Kasumi-1 (cell line): ENCODE measurements at regions not wholly inside any gene's neighbourhood (a gene's known extent, or its start where the extent isn't known, plus 50 kb on each side); places are given as distances from the start of the nearest gene placed in this dataset.
A peak's percentile ranks its signal among the peaks of the same experiment; 100 is the strongest.

Experiments used
- DNase-seq, 2 experiments: peaks; one replicate each; lab custom pipeline; 2025; lab: John Stamatoyannopoulos, UW

DNA sequence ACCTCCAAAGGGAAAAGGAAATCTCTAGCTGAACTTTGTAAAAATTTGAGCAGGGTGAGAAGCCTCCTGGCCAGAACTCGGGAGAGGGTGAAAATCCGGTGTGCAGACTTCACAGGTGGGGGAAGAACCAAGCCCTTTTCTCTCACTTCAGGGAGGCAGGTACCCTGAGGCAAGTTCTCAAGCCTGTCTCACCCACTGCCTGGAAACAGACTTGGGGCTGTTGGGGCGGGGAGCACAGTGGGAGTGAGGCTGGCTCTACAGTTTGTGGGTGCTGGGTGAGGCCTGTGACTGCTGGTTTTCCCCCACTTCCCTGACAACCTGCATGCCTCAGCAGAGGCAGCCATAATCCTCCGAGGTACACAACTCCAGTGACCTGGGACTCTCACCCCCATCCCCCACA is 187.1 kb downstream of the KIF4B start:
- DNase-seq, result no peak

- no peak for DNase-seq
Measured at GRCh38 chr5:155211764-155212163, 198.2 kb downstream of the KIF4B start.

GRCh38 chr5:155222393-155222792 is 208.8 kb downstream of the KIF4B start:
- no peak for DNase-seq

DNA sequence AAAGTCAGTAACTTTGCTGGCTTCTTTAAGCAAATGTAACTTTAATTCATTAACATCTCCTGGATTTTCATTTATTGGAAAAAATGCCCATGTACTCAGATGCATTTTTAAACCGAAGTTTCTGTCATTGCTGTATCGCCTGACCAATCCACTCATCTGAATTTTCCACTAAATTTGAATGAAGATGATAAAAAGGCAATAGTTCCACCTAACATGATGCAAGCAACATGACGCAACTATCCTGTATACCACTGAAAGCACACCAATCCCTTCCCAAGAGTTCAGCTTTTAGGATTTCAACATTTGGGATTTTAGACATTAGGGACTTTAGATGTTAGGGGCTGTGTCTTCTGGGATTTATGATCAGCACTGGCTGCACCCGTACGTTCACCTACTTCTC is 215.6 kb downstream of the KIF4B start:
- DNase-seq, result no peak

GRCh38 chr5:155239803-155240202 is 226.2 kb downstream of the KIF4B start:
- no peak for DNase-seq

DNA sequence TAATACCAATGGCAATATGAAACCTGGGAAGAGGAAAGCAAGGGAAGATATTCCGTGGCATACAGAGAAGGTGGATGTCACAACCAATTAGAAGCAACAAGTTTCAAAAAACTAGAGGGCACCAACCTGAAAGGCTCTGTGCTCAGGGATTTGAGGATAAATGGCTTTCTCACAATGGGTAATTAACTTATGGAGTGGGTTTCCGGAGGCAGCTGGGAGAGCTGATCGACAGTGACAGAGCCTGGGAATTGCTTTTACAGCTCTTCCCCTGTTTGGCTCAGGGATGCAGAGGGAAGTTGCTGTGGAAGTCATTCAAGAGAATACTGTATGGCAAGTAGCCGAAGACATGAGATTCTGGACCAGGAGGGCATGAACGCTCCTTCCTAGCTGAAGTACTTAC is 237.0 kb downstream of the KIF4B start:
- no peak for DNase-seq

- DNase-seq, result no peak
Measured at GRCh38 chr5:155252025-155252424, 238.5 kb downstream of the KIF4B start.

GRCh38 chr5:155252717-155253116 is 239.2 kb downstream of the KIF4B start:
- DNase-seq, result no peak

DNA sequence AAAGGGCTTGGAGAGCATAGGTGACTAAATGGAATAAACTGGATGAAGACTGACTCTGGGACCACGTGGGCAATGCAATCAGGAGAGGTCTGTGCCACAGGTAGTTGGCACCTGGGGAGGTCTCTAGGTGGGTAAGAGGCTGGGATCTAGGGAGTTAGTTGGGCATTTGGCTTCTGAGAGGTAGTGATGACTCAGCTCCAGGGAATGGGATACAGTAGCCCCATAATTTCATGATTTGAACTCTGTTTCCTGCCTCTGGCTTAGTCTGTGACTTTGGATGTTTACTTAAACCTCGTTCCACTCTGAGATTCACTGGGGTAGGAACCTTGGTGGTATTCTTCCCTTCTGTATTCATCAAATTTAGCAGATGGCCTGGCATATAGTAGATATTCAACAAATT is 240.8 kb downstream of the KIF4B start:
- DNase-seq, result no peak

DNA sequence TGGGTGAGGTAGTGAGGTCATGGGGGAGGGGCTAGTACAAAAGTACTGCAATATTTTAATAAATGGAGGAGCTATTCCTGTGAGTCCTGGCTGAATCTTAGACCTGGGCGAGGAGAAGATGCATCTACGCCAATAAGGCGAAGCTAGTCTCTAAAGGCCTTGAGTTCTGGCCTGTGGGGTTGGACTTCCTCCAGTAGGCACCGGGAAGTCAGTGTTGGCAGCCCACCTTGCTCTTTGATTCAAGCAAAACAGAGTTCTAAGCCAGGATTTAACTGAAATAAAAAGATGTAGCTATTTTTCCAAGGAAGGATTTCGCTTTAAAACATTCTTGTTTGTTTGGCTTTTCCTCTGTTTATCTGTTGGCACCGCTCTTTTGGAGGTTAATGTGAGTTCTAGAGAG is 244.6 kb downstream of the KIF4B start:
- no peak for DNase-seq

- no peak for DNase-seq
Measured at GRCh38 chr5:155259648-155260047, 246.1 kb downstream of the KIF4B start.

DNA sequence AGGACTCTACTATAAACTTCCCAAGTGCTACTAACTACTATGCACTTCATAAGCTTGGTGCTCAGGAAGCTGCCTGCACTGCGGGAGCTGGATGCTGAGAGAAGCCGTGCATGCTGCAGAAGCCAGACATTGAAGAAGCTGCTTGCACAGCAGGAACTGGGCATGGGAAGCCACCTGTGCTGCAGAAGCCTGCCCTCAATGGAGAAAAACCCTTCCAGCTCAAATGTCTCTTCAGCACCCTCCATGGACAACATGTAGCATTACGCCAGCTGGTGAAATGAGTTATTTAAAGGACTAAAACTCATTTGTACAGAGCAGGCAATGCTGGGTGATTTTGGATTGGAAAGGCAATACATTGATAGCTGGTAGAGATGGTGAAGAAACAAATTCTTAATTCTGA is 247.2 kb downstream of the KIF4B start:
- DNase-seq, result peak; percentile 10 to 32

DNA sequence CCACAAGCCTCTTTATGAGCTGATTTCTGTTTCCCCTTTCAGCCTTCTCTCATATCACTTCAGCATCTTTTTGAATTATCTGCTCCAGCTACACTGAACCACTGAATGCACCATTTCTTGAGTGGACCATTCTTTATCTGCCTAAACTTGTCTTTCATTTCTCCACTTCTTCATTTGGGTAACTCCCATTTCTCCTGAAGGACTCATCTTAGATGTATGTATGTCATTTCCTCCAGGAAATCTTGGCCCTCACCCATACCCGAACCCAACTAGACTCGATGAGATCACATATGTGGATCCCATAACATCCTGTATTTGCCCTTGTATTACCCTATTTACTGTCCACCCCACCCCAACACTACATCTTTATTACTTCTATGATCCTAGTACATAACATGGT is 249.8 kb downstream of the KIF4B start:
- no peak for DNase-seq

- no peak for DNase-seq
Measured at GRCh38 chr5:155264809-155265208, 251.3 kb downstream of the KIF4B start.

DNA sequence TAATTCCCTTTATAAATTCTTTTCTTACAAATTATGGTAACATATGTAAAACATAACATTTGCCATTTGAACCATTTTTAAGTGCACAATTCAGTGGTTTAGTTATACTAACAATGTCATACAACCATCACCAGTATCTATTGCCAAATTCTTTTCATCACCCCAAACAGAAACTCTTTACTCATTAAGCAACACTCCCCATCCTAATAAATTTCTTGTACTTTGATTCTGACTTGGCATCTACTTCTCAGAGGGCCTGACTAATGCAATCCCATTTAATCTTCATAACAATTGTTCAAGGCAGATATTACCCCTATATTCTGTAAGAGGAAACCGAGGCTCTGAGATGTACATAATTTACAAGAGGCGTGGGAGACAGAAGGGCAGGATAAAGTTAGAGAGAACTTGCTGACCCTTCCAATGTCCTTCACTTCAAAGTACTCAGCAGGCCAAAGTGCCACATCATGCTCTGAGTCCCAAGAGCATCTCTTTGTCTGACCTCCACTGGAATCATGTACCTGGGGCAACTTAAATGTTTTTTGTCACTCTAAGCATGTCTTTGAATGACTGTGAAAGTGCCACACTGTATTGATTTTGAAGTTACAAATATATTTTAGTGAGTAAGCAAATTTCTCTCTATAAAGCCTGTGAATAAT is 255.3 kb downstream of the KIF4B start:
- DNase-seq, result no peak

DNA sequence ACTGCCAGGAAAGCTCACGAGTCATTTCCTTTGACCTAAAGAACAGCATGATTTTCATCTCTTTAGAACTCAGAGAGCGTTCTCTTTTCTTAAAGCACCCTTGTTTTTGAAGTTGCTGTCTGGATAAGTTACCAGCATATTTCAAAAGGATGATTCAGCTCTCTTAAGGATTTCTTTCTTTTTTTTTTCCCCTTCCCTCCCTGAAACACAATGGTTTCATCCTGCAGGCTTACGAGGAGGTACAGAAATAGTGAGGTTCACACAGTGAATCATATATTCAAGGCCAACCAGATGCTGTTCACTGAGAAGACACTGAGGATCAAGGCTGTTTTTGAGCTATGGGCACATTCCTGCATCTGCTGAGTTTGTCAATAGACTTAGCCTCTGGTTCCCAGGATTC is 257.2 kb downstream of the KIF4B start:
- no peak for DNase-seq

GRCh38 chr5:155274484-155274883 is 260.9 kb downstream of the KIF4B start:
- DNase-seq, result no peak

DNA sequence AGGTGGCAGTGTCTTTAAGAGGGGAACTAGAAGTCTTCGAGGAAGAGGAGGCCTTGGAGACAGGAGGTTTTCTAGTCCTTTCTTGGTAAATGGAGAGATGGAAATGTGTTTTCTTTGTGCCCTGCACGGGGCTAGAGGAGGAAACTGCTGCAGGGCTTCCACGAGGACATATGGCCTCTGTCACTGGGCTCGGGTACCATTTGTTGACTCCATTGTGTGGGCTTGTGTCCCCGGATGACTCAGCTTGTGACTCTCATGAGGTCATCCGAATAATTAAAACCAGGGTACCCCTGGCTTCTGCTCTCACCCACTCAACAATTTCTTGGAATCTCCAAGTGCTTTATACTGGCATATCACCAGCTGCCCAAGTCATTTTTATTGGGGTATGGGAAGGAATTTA is 261.7 kb downstream of the KIF4B start:
- no peak for DNase-seq

DNA sequence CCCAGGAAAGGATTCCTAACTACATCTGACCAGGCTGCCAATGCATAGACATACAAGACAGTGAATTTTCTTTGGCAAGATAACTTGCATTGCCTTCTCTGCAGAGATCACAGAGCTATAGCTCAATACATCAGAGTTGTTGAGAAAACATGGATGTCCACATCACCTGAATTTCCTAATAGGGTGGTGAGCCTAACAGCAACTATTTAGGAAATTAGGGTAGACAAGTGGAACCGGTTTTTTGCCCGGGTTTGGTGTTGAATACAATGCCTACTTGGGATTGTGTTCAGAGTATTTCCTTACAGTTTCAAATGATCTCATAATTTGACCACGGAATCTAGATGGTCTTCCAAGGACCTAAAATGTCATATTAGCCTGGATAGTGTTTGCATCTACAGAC is 262.7 kb downstream of the KIF4B start:
- DNase-seq, result no peak

DNA sequence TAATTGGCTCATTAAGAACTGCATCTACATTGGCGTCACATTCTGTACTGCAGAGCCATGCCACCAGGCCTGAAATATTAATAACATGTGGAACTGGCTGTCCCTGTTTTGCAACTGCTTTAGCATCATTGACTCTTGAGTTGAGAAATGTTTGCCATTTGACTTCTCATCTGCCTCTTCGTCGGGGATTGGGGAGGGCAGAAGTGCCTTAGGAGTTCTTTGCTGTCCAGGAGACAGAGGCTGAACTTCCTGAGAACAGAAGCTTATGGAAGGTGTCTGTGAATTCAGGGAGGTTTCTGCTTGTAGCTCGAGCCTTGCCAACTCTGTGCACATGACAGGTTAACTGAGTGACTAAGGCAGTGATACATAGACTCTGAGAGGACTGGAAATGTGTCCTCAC is 265.0 kb downstream of the KIF4B start:
- DNase-seq, result no peak

- no peak for DNase-seq
Measured at GRCh38 chr5:155282503-155283107, 269.1 kb downstream of the KIF4B start.

DNA sequence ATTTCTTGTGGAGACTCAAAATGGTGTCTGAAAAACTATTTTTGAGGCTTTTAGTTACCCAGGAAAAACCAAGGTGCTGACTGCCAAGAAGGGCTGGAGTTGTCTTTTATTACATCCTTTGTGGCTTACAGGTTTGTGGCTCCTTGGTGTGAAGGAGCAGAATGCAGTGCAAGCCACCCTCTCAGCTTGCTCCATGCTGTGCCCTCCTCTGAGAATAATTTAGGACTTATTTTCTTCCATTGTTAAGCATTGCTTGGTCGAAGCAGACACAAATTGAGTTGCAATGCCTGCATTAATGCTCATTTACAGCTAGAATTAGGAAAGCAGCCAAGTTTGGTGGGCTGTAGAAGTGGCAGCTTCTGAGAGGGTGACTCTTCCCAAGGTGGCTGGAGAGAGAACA is 272.2 kb downstream of the KIF4B start:
- DNase-seq, result no peak

DNA sequence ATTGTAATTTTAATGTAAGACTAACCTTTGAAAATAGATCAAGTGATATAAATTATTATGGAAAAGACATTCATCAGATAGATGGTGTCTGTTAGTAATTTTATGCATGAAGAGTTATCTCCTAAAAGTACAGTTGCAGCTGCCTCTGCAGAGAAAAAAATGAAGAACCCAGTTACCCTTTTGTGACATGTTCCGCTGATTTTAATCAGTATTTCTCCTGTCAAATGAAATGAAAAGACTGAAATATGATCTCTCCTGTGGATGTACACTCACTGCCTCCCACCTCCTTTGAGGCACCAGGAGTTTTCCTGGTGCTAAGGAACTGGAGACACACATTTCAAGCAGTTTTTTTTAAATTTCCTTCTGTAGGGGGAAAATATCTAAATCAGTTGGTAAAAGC is 277.4 kb downstream of the KIF4B start:
- no peak for DNase-seq

GRCh38 chr5:155293605-155294178 is 280.1 kb downstream of the KIF4B start:
- no peak for DNase-seq
